ENCODE measurements at regions not wholly inside any gene's neighbourhood (a gene's known extent, or its start where the extent isn't known, plus 50 kb on each side); places are given as distances from the start of the nearest gene placed in this dataset.
"Not testable (repeated sequence)": the region's sequence is repeated elsewhere in the genome, so short reads cannot be mapped to it uniquely, and the experiment has no call there.

GRCh38 chr7:118907911-118908527 is 683.5 kb downstream of the ANKRD7 start:
- in situ Hi-C loops (cut with MboI; ENCODE audit: low sequenced_read_pairs, unreplicated experiment): no loop called here
- TF ChIP-seq CTCF (IDR thresholded peaks at IDR 0.05; ENCODE audit: borderline replicate concordance, control extremely low read depth, extremely low read depth, insufficient read depth, missing control alignments): no peak
- DNase-seq (ENCODE audit: low spot score): no peak

GRCh38 chr7:118916120-118916519 is 691.6 kb downstream of the ANKRD7 start:
- in situ Hi-C loops (cut with MboI; ENCODE audit: low sequenced_read_pairs, unreplicated experiment); DNase-seq (ENCODE audit: low spot score): not testable (repeated sequence)

- in situ Hi-C loops (cut with MboI; ENCODE audit: low sequenced_read_pairs, unreplicated experiment): no loop called here
- no peak for TF ChIP-seq CTCF (IDR thresholded peaks at IDR 0.05; ENCODE audit: borderline replicate concordance, control extremely low read depth, extremely low read depth, insufficient read depth, missing control alignments)
- no peak for DNase-seq (ENCODE audit: low spot score)
These were observed 694.1 kb downstream of the ANKRD7 start for GRCh38 chr7:118918556-118918955.

- no peak for TF ChIP-seq CTCF (IDR thresholded peaks at IDR 0.05; ENCODE audit: borderline replicate concordance, control extremely low read depth, extremely low read depth, insufficient read depth, missing control alignments)
- DNase-seq (ENCODE audit: low spot score): no peak
These were observed 714.3 kb downstream of the ANKRD7 start for GRCh38 chr7:118938845-118939244.

GRCh38 chr7:118944271-118944670 is 719.8 kb downstream of the ANKRD7 start:
- no peak for TF ChIP-seq CTCF (IDR thresholded peaks at IDR 0.05; ENCODE audit: borderline replicate concordance, control extremely low read depth, extremely low read depth, insufficient read depth, missing control alignments)
- in situ Hi-C loops (cut with MboI; ENCODE audit: low sequenced_read_pairs, unreplicated experiment): no loop called here
- DNase-seq (ENCODE audit: low spot score): no peak

More at GRCh38 chr7:118938845-118939244, 714.3 kb downstream of the ANKRD7 start:
- in situ Hi-C loops (cut with MboI; ENCODE audit: low sequenced_read_pairs, unreplicated experiment): no loop called here

- no peak for TF ChIP-seq CTCF (IDR thresholded peaks at IDR 0.05; ENCODE audit: borderline replicate concordance, control extremely low read depth, extremely low read depth, insufficient read depth, missing control alignments)
- DNase-seq (ENCODE audit: low spot score): no peak
- in situ Hi-C loops (cut with MboI; ENCODE audit: low sequenced_read_pairs, unreplicated experiment): no loop called here
These were observed 721.6 kb downstream of the ANKRD7 start for GRCh38 chr7:118945911-118946682.

GRCh38 chr7:118948508-118948907 is 724.0 kb downstream of the ANKRD7 start:
- in situ Hi-C loops (cut with MboI; ENCODE audit: low sequenced_read_pairs, unreplicated experiment): no loop called here
- DNase-seq (ENCODE audit: low spot score): no peak
- no peak for TF ChIP-seq CTCF (IDR thresholded peaks at IDR 0.05; ENCODE audit: borderline replicate concordance, control extremely low read depth, extremely low read depth, insufficient read depth, missing control alignments)

Measured in GM13976 (cell line).